DMS 273 treated with DMSO at 0.1 percent for 48 hours (cell line): ENCODE measurements at regions not wholly inside any gene's neighbourhood (a gene's known extent, or its start where the extent isn't known, plus 50 kb on each side); places are given as distances from the start of the nearest gene placed in this dataset.

Experiments
- DNase-seq: peaks from one replicate; lab custom pipeline; 2025; lab: John Stamatoyannopoulos, UW

- DNase-seq = no peak
Observed at GRCh38 chr16:16790597-16790996, 411.7 kb downstream of the NPIPA7 start.

- no peak for DNase-seq
Observed at GRCh38 chr16:16791051-16791450, 412.1 kb downstream of the NPIPA7 start.

- no peak for DNase-seq
Observed at GRCh38 chr16:16797239-16797638, 418.3 kb downstream of the NPIPA7 start.

GRCh38 chr16:16798504-16798903 is 419.6 kb downstream of the NPIPA7 start:
- no peak for DNase-seq

- DNase-seq = no peak
Observed at GRCh38 chr16:16805809-16806208, 426.9 kb downstream of the NPIPA7 start.

- DNase-seq = no peak
Observed at GRCh38 chr16:16815641-16816040, 436.7 kb downstream of the NPIPA7 start.

- no peak for DNase-seq
Observed at GRCh38 chr16:16817196-16817595, 438.3 kb downstream of the NPIPA7 start.

- no peak for DNase-seq
Observed at GRCh38 chr16:16821261-16821660, 442.3 kb downstream of the NPIPA7 start.

GRCh38 chr16:16828913-16829398 is 450.0 kb downstream of the NPIPA7 start:
- no peak for DNase-seq

- no peak for DNase-seq
Observed at GRCh38 chr16:16830401-16830800, 451.5 kb downstream of the NPIPA7 start.

- no peak for DNase-seq
Observed at GRCh38 chr16:16830973-16831372, 452.0 kb downstream of the NPIPA7 start.

GRCh38 chr16:16833165-16833564 is 454.2 kb downstream of the NPIPA7 start:
- DNase-seq = no peak

GRCh38 chr16:16850274-16850673 is 471.3 kb downstream of the NPIPA7 start:
- no peak for DNase-seq

- no peak for DNase-seq
Observed at GRCh38 chr16:16857012-16857411, 478.1 kb downstream of the NPIPA7 start.

GRCh38 chr16:16857603-16858283 is 478.8 kb downstream of the NPIPA7 start:
- no peak for DNase-seq

GRCh38 chr16:16861546-16861945 is 482.6 kb downstream of the NPIPA7 start:
- no peak for DNase-seq

- no peak for DNase-seq
Observed at GRCh38 chr16:16863672-16864071, 484.7 kb downstream of the NPIPA7 start.

- no peak for DNase-seq
Observed at GRCh38 chr16:16864536-16864935, 485.6 kb downstream of the NPIPA7 start.

GRCh38 chr16:16865374-16865773 is 486.4 kb downstream of the NPIPA7 start:
- no peak for DNase-seq

GRCh38 chr16:16867973-16868372 is 489.0 kb downstream of the NPIPA7 start:
- DNase-seq = no peak

GRCh38 chr16:16868727-16869126 is 489.8 kb downstream of the NPIPA7 start:
- DNase-seq = no peak

- DNase-seq = no peak
Observed at GRCh38 chr16:16869746-16870145, 490.8 kb downstream of the NPIPA7 start.

GRCh38 chr16:16871196-16871595 is 492.3 kb downstream of the NPIPA7 start:
- no peak for DNase-seq

GRCh38 chr16:16877061-16877460 is 498.1 kb downstream of the NPIPA7 start:
- no peak for DNase-seq
